ENCODE measurements at regions not wholly inside any gene's neighbourhood (a gene's known extent, or its start where the extent isn't known, plus 50 kb on each side); places are given as distances from the start of the nearest gene placed in this dataset.

DNA sequence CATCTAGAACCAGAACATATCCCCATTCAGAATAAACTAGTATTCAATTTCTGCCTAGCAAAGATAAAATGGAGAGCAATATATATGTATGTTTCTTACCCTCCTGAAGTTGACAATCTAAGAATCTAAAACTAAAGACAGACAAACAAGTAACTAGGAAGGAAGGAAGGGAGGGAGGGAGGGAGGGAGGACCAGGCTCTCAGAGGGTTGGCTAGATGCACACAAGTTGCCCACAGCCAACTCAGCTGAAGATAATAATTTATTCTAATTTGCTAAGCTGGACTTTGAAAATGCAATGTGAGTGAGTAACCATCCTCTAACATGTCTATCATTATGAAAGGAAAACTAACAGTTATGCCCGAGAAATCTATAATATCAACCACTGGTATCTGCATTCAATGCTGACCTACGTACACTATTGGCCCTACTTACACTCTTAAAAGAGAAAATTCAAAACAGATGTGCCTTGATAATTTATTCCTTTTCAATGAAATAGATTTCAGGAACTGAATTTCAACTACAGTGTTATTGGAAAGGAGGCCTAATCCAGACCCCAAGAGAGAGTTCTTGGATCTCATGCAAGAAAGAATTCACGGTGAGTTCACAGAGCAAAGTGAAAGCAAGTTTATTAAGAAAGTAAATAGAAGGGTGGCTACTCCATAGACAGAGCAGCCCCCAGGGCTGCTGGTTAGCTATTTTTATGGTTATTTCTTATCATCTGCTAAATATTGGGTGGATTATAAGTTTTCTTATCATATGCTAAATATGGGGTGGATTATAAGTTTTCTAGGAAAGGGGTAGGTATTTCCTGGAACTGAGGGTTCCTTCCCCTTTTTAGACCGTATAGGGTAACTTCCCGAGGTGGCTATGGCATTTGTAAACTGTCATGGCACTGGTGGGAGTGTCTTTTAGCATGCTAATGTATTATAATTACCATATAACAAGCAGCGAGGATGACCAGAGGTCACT, 288.5 kb upstream of the SLC39A10 start:
- Histone ChIP-seq H3K27me3 (replicated peaks in 2 of 5; ENCODE audit: control insufficient read depth in 4 of 5, insufficient read depth in 5 of 5, low read length in 4 of 5) (no peaks in the 10 kb centered on the region), H3K27ac (ENCODE audit: insufficient read depth in 1 of 2, low read depth in 1 of 2, low read length in 2 of 2, poor library complexity in 1 of 2, severe bottlenecking in 2 of 2) (no peak overlapping the region), H3K4me1 (ENCODE audit: control extremely low read depth in 1 of 4, control insufficient read depth in 4 of 4, insufficient read depth in 4 of 4, low read length in 3 of 4) (no peaks in the 10 kb centered on the region), H3K9me3 (ENCODE audit: control extremely low read depth in 1 of 5, control insufficient read depth in 4 of 5, insufficient read depth in 2 of 5, low read depth in 1 of 5, low read length in 4 of 5) (no peaks in the 10 kb centered on the region), H3K36me3 (ENCODE audit: control insufficient read depth in 4 of 4, insufficient read depth in 4 of 4, low read length in 3 of 4) (no peaks in the 10 kb centered on the region), H3K4me3 (ENCODE audit: control insufficient read depth in 1 of 7, extremely low read depth in 1 of 7, insufficient read depth in 4 of 7, low read depth in 2 of 7, low read length in 6 of 7) (no peak overlapping the region)
- WGBS (ENCODE audit: insufficient coverage) = 100% methylated on average over 1 of the region's 6 CpGs
- CTCF ChIA-PET = no interaction called here
- POLR2A ChIA-PET = no interaction called here
- DNase-seq = no peak

GRCh38 chr2:195367809-195368208, 289.2 kb upstream of the SLC39A10 start:
- H3K4me3 ChIP-seq (ENCODE audit: control insufficient read depth in 1 of 7, extremely low read depth in 1 of 7, insufficient read depth in 4 of 7, low read depth in 2 of 7, low read length in 6 of 7) = no peak overlapping the region
- no peaks in the 10 kb centered on the region for H3K27me3 ChIP-seq (replicated peaks in 2 of 5; ENCODE audit: control insufficient read depth in 4 of 5, insufficient read depth in 5 of 5, low read length in 4 of 5)
- no peaks in the 10 kb centered on the region for H3K9me3 ChIP-seq (ENCODE audit: control extremely low read depth in 1 of 5, control insufficient read depth in 4 of 5, insufficient read depth in 2 of 5, low read depth in 1 of 5, low read length in 4 of 5)
- CTCF ChIA-PET = no interaction called here
- H3K4me1 ChIP-seq (ENCODE audit: control extremely low read depth in 1 of 4, control insufficient read depth in 4 of 4, insufficient read depth in 4 of 4, low read length in 3 of 4) = no peaks in the 10 kb centered on the region
- WGBS (ENCODE audit: insufficient coverage) = 100% methylated on average over 1 of the region's 2 CpGs
- DNase-seq = no peak
- POLR2A ChIA-PET = no interaction called here
- H3K36me3 ChIP-seq (ENCODE audit: control insufficient read depth in 4 of 4, insufficient read depth in 4 of 4, low read length in 3 of 4) = no peaks in the 10 kb centered on the region
- no peak overlapping the region for H3K27ac ChIP-seq (ENCODE audit: insufficient read depth in 1 of 2, low read depth in 1 of 2, low read length in 2 of 2, poor library complexity in 1 of 2, severe bottlenecking in 2 of 2)

DNA sequence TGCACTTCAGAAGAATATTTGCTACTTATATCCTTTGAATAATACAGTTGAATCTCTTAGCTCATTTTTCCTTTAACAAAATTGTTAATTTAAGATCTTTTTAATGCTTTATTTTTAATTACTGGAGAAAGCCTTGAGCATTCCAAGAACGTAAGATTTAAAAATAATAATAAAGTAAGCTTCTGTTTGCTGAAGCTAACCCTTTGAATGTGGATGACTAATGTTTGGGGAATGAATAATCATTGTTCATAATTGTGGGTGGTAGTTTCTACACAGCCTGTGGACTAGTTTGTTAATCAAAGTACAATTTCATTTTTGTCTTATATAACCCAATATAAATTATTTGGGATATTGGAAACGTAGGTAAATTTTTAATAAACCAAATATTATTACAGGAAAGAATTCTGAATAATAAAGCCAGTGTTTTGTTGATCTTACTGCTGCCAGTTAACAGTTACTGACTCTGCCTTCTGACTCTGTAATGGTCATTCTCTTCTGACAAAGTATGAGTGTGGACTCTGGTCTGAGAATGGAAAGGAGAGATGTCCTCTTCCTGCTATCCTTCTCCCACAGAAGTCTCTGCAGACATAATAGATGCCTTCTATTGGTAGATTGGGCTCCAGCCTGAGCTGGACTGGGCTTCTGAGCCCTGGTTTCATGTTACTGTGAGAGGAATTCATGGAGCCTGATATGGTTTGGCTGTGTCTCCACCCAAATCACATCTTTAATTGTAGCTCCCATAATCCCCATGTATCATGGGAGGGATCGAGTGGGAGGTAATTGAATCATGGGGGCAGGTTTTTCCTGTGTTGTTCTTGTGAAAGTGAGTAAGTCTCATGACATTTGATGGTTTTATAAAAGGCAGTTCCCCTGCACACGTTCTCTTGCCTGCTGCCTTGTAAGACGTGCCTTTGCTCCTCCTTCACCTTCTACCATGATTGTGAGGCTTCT, 292.7 kb upstream of the SLC39A10 start:
- WGBS (ENCODE audit: insufficient coverage) = 95% methylated on average over 3 of the region's 5 CpGs
- CTCF ChIA-PET = no interaction called here
- no peak for DNase-seq
- POLR2A ChIA-PET = interaction anchor here (0.6 kb wide), 1 partner anchor 623 kb away, joined by 3 read pairs; no protein-coding TSS in a partner anchor
- Histone ChIP-seq H3K4me1 (ENCODE audit: control extremely low read depth in 1 of 4, control insufficient read depth in 4 of 4, insufficient read depth in 4 of 4, low read length in 3 of 4) (no peaks in the 10 kb centered on the region), H3K36me3 (ENCODE audit: control insufficient read depth in 4 of 4, insufficient read depth in 4 of 4, low read length in 3 of 4) (no peaks in the 10 kb centered on the region), H3K4me3 (ENCODE audit: control insufficient read depth in 1 of 7, extremely low read depth in 1 of 7, insufficient read depth in 4 of 7, low read depth in 2 of 7, low read length in 6 of 7) (no peak overlapping the region), H3K27ac (ENCODE audit: insufficient read depth in 1 of 2, low read depth in 1 of 2, low read length in 2 of 2, poor library complexity in 1 of 2, severe bottlenecking in 2 of 2) (no peak overlapping the region), H3K9me3 (ENCODE audit: control extremely low read depth in 1 of 5, control insufficient read depth in 4 of 5, insufficient read depth in 2 of 5, low read depth in 1 of 5, low read length in 4 of 5) (no peaks in the 10 kb centered on the region), H3K27me3 (replicated peaks in 2 of 5; ENCODE audit: control insufficient read depth in 4 of 5, insufficient read depth in 5 of 5, low read length in 4 of 5) (no peaks in the 10 kb centered on the region)

- ChIA-PET CTCF (no interaction called here), POLR2A (interaction anchor here (0.6 kb wide), 1 partner anchor 624 kb away, joined by 3 read pairs; no protein-coding TSS in a partner anchor)
- no peak for DNase-seq
- WGBS (ENCODE audit: insufficient coverage) = no CpG with 5 or more reads among the region's 1 CpG
- Histone ChIP-seq H3K4me1 (ENCODE audit: control extremely low read depth in 1 of 4, control insufficient read depth in 4 of 4, insufficient read depth in 4 of 4, low read length in 3 of 4) (no peaks in the 10 kb centered on the region), H3K36me3 (ENCODE audit: control insufficient read depth in 4 of 4, insufficient read depth in 4 of 4, low read length in 3 of 4) (no peaks in the 10 kb centered on the region), H3K27me3 (replicated peaks in 2 of 5; ENCODE audit: control insufficient read depth in 4 of 5, insufficient read depth in 5 of 5, low read length in 4 of 5) (no peaks in the 10 kb centered on the region), H3K9me3 (ENCODE audit: control extremely low read depth in 1 of 5, control insufficient read depth in 4 of 5, insufficient read depth in 2 of 5, low read depth in 1 of 5, low read length in 4 of 5) (no peaks in the 10 kb centered on the region), H3K27ac (ENCODE audit: insufficient read depth in 1 of 2, low read depth in 1 of 2, low read length in 2 of 2, poor library complexity in 1 of 2, severe bottlenecking in 2 of 2) (no peak overlapping the region), H3K4me3 (ENCODE audit: control insufficient read depth in 1 of 7, extremely low read depth in 1 of 7, insufficient read depth in 4 of 7, low read depth in 2 of 7, low read length in 6 of 7) (no peak overlapping the region)
Observed at GRCh38 chr2:195363496-195363895, 293.5 kb upstream of the SLC39A10 start.

GRCh38 chr2:195360242-195360641, 296.8 kb upstream of the SLC39A10 start:
- no CpG with 5 or more reads among the region's 1 CpG for WGBS (ENCODE audit: insufficient coverage)
- CTCF ChIA-PET = no interaction called here
- Histone ChIP-seq H3K4me3 (ENCODE audit: control insufficient read depth in 1 of 7, extremely low read depth in 1 of 7, insufficient read depth in 4 of 7, low read depth in 2 of 7, low read length in 6 of 7) (no peak overlapping the region), H3K36me3 (ENCODE audit: control insufficient read depth in 4 of 4, insufficient read depth in 4 of 4, low read length in 3 of 4) (no peaks in the 10 kb centered on the region), H3K27me3 (replicated peaks in 2 of 5; ENCODE audit: control insufficient read depth in 4 of 5, insufficient read depth in 5 of 5, low read length in 4 of 5) (no peaks in the 10 kb centered on the region), H3K9me3 (ENCODE audit: control extremely low read depth in 1 of 5, control insufficient read depth in 4 of 5, insufficient read depth in 2 of 5, low read depth in 1 of 5, low read length in 4 of 5) (peaks cover 0 to 5% (median 2%) of the 10 kb centered on the region in 5 experiments), H3K27ac (ENCODE audit: insufficient read depth in 1 of 2, low read depth in 1 of 2, low read length in 2 of 2, poor library complexity in 1 of 2, severe bottlenecking in 2 of 2) (no peak overlapping the region), H3K4me1 (ENCODE audit: control extremely low read depth in 1 of 4, control insufficient read depth in 4 of 4, insufficient read depth in 4 of 4, low read length in 3 of 4) (no peaks in the 10 kb centered on the region)
- POLR2A ChIA-PET = no interaction called here
- DNase-seq = no peak

- H3K4me1 ChIP-seq (ENCODE audit: control extremely low read depth in 1 of 4, control insufficient read depth in 4 of 4, insufficient read depth in 4 of 4, low read length in 3 of 4) = no peaks in the 10 kb centered on the region
- 94% methylated on average over 6 of the region's 7 CpGs for WGBS (ENCODE audit: insufficient coverage)
- peaks cover 0 to 5% (median 2%) of the 10 kb centered on the region in 5 experiments for H3K9me3 ChIP-seq (ENCODE audit: control extremely low read depth in 1 of 5, control insufficient read depth in 4 of 5, insufficient read depth in 2 of 5, low read depth in 1 of 5, low read length in 4 of 5)
- ChIA-PET CTCF (interaction anchor here (1.4 kb wide), 1 partner anchor 7 kb away, joined by 3 read pairs; no protein-coding TSS in a partner anchor), POLR2A (no interaction called here)
- no peaks in the 10 kb centered on the region for H3K36me3 ChIP-seq (ENCODE audit: control insufficient read depth in 4 of 4, insufficient read depth in 4 of 4, low read length in 3 of 4)
- no peak for DNase-seq
- H3K4me3 ChIP-seq (ENCODE audit: control insufficient read depth in 1 of 7, extremely low read depth in 1 of 7, insufficient read depth in 4 of 7, low read depth in 2 of 7, low read length in 6 of 7) = no peak overlapping the region
- no peaks in the 10 kb centered on the region for H3K27me3 ChIP-seq (replicated peaks in 2 of 5; ENCODE audit: control insufficient read depth in 4 of 5, insufficient read depth in 5 of 5, low read length in 4 of 5)
- no peak overlapping the region for H3K27ac ChIP-seq (ENCODE audit: insufficient read depth in 1 of 2, low read depth in 1 of 2, low read length in 2 of 2, poor library complexity in 1 of 2, severe bottlenecking in 2 of 2)
Observed at GRCh38 chr2:195359043-195359735, 297.8 kb upstream of the SLC39A10 start.

All from common myeloid progenitor, CD34-positive (primary cell).